ENCODE measurements at regions not wholly inside any gene's neighbourhood (a gene's known extent, or its start where the extent isn't known, plus 50 kb on each side); places are given as distances from the start of the nearest gene placed in this dataset.

GRCh38 chr5:166022065-166022464, 2269.4 kb upstream of the WWC1 start:
- Mint-ChIP-seq H3K4me3 (ENCODE audit: unreplicated experiment) (no peak overlapping the region), H3K4me1 (ENCODE audit: low read depth) (no peaks in the 10 kb centered on the region), H3K9me3 (ENCODE audit: low read depth) (no peaks in the 10 kb centered on the region), H3K27me3 (ENCODE audit: low read depth) (no peaks in the 10 kb centered on the region), H3K36me3 (ENCODE audit: low read depth) (no peaks in the 10 kb centered on the region), H3K27ac (ENCODE audit: unreplicated experiment) (no peak overlapping the region)
- no peak for DNase-seq (ENCODE audit: low spot score)
- no peak for TF ChIP-seq CTCF (IDR thresholded peaks at IDR 0.05)

DNA sequence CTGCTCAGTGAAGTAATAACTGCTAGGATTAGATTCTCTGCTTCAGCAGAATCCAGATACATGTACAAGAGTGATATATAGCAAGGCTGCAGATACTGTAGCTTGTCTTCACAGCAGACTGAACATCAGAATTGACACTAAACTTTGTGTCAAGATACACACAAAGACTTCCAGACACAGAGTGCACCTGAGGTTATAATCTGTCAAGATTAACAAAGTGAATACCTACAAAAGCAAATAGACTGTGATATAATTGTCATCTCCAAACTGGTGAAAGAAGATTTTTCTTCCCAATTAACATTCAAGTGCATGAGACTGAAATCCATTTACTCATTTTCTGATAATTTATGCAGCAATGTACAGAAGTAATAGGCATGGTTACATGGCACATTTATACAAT, 2266.5 kb upstream of the WWC1 start:
- DNase-seq (ENCODE audit: low spot score): no peak
- Mint-ChIP-seq H3K27me3 (ENCODE audit: low read depth) (no peaks in the 10 kb centered on the region), H3K27ac (ENCODE audit: unreplicated experiment) (no peak overlapping the region), H3K9me3 (ENCODE audit: low read depth) (no peaks in the 10 kb centered on the region), H3K4me1 (ENCODE audit: low read depth) (no peaks in the 10 kb centered on the region), H3K36me3 (ENCODE audit: low read depth) (no peaks in the 10 kb centered on the region), H3K4me3 (ENCODE audit: unreplicated experiment) (no peak overlapping the region)
- no peak for TF ChIP-seq CTCF (IDR thresholded peaks at IDR 0.05)

- Mint-ChIP-seq H3K36me3 (ENCODE audit: low read depth) (no peaks in the 10 kb centered on the region), H3K27me3 (ENCODE audit: low read depth) (no peaks in the 10 kb centered on the region), H3K9me3 (ENCODE audit: low read depth) (no peaks in the 10 kb centered on the region), H3K4me3 (ENCODE audit: unreplicated experiment) (no peak overlapping the region), H3K4me1 (ENCODE audit: low read depth) (no peaks in the 10 kb centered on the region), H3K27ac (ENCODE audit: unreplicated experiment) (no peak overlapping the region)
- TF ChIP-seq CTCF (IDR thresholded peaks at IDR 0.05): no peak
- DNase-seq (ENCODE audit: low spot score): no peak
Measured at GRCh38 chr5:166027582-166027981, 2263.9 kb upstream of the WWC1 start.

- no peaks in the 10 kb centered on the region for H3K4me1 Mint-ChIP-seq (ENCODE audit: low read depth)
Measured at GRCh38 chr5:166031926-166032325, 2259.5 kb upstream of the WWC1 start.

GRCh38 chr5:166032601-166033000, 2258.8 kb upstream of the WWC1 start:
- H3K4me3 Mint-ChIP-seq (ENCODE audit: unreplicated experiment): no peak overlapping the region
- no peak overlapping the region for H3K27ac Mint-ChIP-seq (ENCODE audit: unreplicated experiment)
- DNase-seq (ENCODE audit: low spot score): no peak
- H3K9me3 Mint-ChIP-seq (ENCODE audit: low read depth): peaks cover 4% of the 10 kb centered on the region
- no peaks in the 10 kb centered on the region for H3K4me1 Mint-ChIP-seq (ENCODE audit: low read depth)
- no peak for TF ChIP-seq CTCF (IDR thresholded peaks at IDR 0.05)
- no peaks in the 10 kb centered on the region for H3K27me3 Mint-ChIP-seq (ENCODE audit: low read depth)
- H3K36me3 Mint-ChIP-seq (ENCODE audit: low read depth): no peaks in the 10 kb centered on the region

More at GRCh38 chr5:166031926-166032325, 2259.5 kb upstream of the WWC1 start:
- TF ChIP-seq CTCF (IDR thresholded peaks at IDR 0.05): no peak
- H3K27me3 Mint-ChIP-seq (ENCODE audit: low read depth): no peaks in the 10 kb centered on the region
- H3K27ac Mint-ChIP-seq (ENCODE audit: unreplicated experiment): no peak overlapping the region
- no peak for DNase-seq (ENCODE audit: low spot score)
- H3K4me3 Mint-ChIP-seq (ENCODE audit: unreplicated experiment): no peak overlapping the region
- H3K9me3 Mint-ChIP-seq (ENCODE audit: low read depth): no peaks in the 10 kb centered on the region
- H3K36me3 Mint-ChIP-seq (ENCODE audit: low read depth): no peaks in the 10 kb centered on the region
